MM.1S (cell line): ENCODE measurements at regions not wholly inside any gene's neighbourhood (a gene's known extent, or its start where the extent isn't known, plus 50 kb on each side); places are given as distances from the start of the nearest gene placed in this dataset.
A peak's percentile ranks its signal among the peaks of the same experiment; 100 is the strongest.

Source experiments
- DNase-seq: peaks from one replicate; pipeline ENCODE4 v3.0.0-alpha.2; 2015
- H2AFZ ChIP-seq: fragments of 300-600 bp; sonication (generic); 2 replicates; pipeline ENCODE4 v1.6.0; 2016; ENCODE audit warnings: antibody characterized with exemption, low read length
- H3F3A ChIP-seq: fragments of 300-600 bp; sonication (generic); 2 replicates; pipeline ENCODE4 v1.6.1; 2016; ENCODE audit warnings: mild to moderate bottlenecking, antibody characterized with exemption, low read length, moderate library complexity, mixed read lengths; ENCODE audit not compliant: insufficient read depth
- H3K27ac ChIP-seq: fragments of 300-600 bp; sonication (generic); 2 replicates; pipeline ENCODE4 v1.5.1; 2016; ENCODE audit warnings: mild to moderate bottlenecking, low read length
- H3K27me3 ChIP-seq: fragments of 300-600 bp; sonication (generic); replicated peaks from 2 replicates; pipeline ENCODE4 v1.6.0; 2016; ENCODE audit warnings: low read length; ENCODE audit not compliant: insufficient read depth
- H3K36me3 ChIP-seq: fragments of 300-600 bp; sonication (generic); replicated peaks from 2 replicates; pipeline ENCODE4 v1.6.1; 2016; ENCODE audit warnings: mild to moderate bottlenecking, low read length, mixed read lengths; ENCODE audit not compliant: insufficient read depth
- H3K4me1 ChIP-seq: fragments of 300-600 bp; sonication (generic); 2 replicates; pipeline ENCODE4 v1.6.1; 2016; ENCODE audit warnings: low read length, mixed read lengths
- H3K4me2 ChIP-seq: fragments of 300-600 bp; sonication (generic); 2 replicates; pipeline ENCODE4 v1.6.0; 2016; ENCODE audit warnings: low read depth, low read length
- H3K4me3 ChIP-seq: fragments of 300-600 bp; sonication (generic); 2 replicates; pipeline ENCODE4 v1.5.1; 2016; ENCODE audit warnings: low read length, mixed read lengths
- H3K79me2 ChIP-seq: fragments of 300-600 bp; sonication (generic); 2 replicates; pipeline ENCODE4 v1.6.1; 2016; ENCODE audit warnings: mixed run types, low read length, mixed read lengths
- H3K9ac ChIP-seq: fragments of 300-600 bp; sonication (generic); 2 replicates; pipeline ENCODE4 v1.6.1; 2016; ENCODE audit warnings: low read length, mixed read lengths
- H3K9me2 ChIP-seq: fragments of 300-600 bp; sonication (generic); replicated peaks from 2 replicates; pipeline ENCODE4 v1.6.1; 2016; ENCODE audit warnings: mild to moderate bottlenecking, low read length, mixed read lengths; ENCODE audit not compliant: insufficient read depth
- H3K9me3 ChIP-seq: fragments of 300-600 bp; sonication (generic); replicated peaks from 2 replicates; pipeline ENCODE4 v1.6.1; 2016; ENCODE audit warnings: mild to moderate bottlenecking, low read length, mixed read lengths; ENCODE audit not compliant: insufficient read depth
- H4K20me1 ChIP-seq: fragments of 300-600 bp; sonication (generic); 2 replicates; pipeline ENCODE4 v1.6.1; 2016; ENCODE audit warnings: mild to moderate bottlenecking, low read length, moderate library complexity, mixed read lengths; ENCODE audit not compliant: insufficient read depth
- CTCF ChIP-seq: fragments of 300-600 bp; sonication (generic); IDR thresholded peaks from 2 replicates; pipeline ENCODE4 v1.5.1; 2016; ENCODE audit warnings: antibody characterized with exemption, low read length, mixed read lengths
- EZH2 ChIP-seq: fragments of 300-600 bp; sonication (generic); optimal IDR thresholded peaks from 2 replicates; pipeline ENCODE3; 2017; ENCODE audit warnings: low read depth, mild to moderate bottlenecking, antibody characterized with exemption, low read length, mixed read lengths
- EZH2phosphoT487 ChIP-seq: fragments of 300-600 bp; sonication (generic); IDR thresholded peaks from 2 replicates; pipeline ENCODE4 v1.6.1; 2018; ENCODE audit warnings: antibody characterized with exemption, low read length

GRCh38 chr1:56061824-56062223 lies 517.5 kb downstream of the PLPP3 start:
- H3F3A ChIP-seq = no peaks in the 10 kb centered on the region
- no peaks in the 10 kb centered on the region for H4K20me1 ChIP-seq
- no peaks in the 10 kb centered on the region for H3K4me1 ChIP-seq
- H3K4me3 ChIP-seq = no peak overlapping the region
- no peaks in the 10 kb centered on the region for H3K9me3 ChIP-seq
- no peak overlapping the region for H2AFZ ChIP-seq
- H3K4me2 ChIP-seq = no peak overlapping the region
- DNase-seq = peak; percentile 18
- no peaks in the 10 kb centered on the region for H3K9me2 ChIP-seq
- H3K36me3 ChIP-seq = no peaks in the 10 kb centered on the region
- no peak for TF ChIP-seq CTCF
- no peak for TF ChIP-seq EZH2
- TF ChIP-seq EZH2phosphoT487 = no peak
- H3K79me2 ChIP-seq = no peaks in the 10 kb centered on the region
- no peak overlapping the region for H3K9ac ChIP-seq
- no peak overlapping the region for H3K27ac ChIP-seq
- no peaks in the 10 kb centered on the region for H3K27me3 ChIP-seq

GRCh38 chr1:56060906-56061305 lies 518.5 kb downstream of the PLPP3 start:
- H3K9ac ChIP-seq = no peak overlapping the region
- H3K9me2 ChIP-seq = no peaks in the 10 kb centered on the region
- H3K79me2 ChIP-seq = no peaks in the 10 kb centered on the region
- H2AFZ ChIP-seq = no peak overlapping the region
- no peak for TF ChIP-seq EZH2phosphoT487
- TF ChIP-seq EZH2 = no peak
- no peak for TF ChIP-seq CTCF
- DNase-seq = no peak
- no peak overlapping the region for H3K4me3 ChIP-seq
- no peak overlapping the region for H3K27ac ChIP-seq
- no peaks in the 10 kb centered on the region for H3K9me3 ChIP-seq
- no peaks in the 10 kb centered on the region for H3F3A ChIP-seq
- H3K4me1 ChIP-seq = no peaks in the 10 kb centered on the region
- H4K20me1 ChIP-seq = no peaks in the 10 kb centered on the region
- no peak overlapping the region for H3K4me2 ChIP-seq
- no peaks in the 10 kb centered on the region for H3K36me3 ChIP-seq
- no peaks in the 10 kb centered on the region for H3K27me3 ChIP-seq

- no peak overlapping the region for H3K4me2 ChIP-seq
Measured at GRCh38 chr1:56057466-56058405, 521.6 kb downstream of the PLPP3 start.

More at GRCh38 chr1:56057466-56058405, 521.6 kb downstream of the PLPP3 start:
- Histone ChIP-seq H3K27me3 (no peaks in the 10 kb centered on the region), H3K4me3 (no peak overlapping the region), H3K27ac (no peak overlapping the region), H4K20me1 (no peaks in the 10 kb centered on the region), H3K9ac (no peak overlapping the region), H3F3A (no peaks in the 10 kb centered on the region; the same call in 1 of the 2 replicates), H3K4me1 (no peaks in the 10 kb centered on the region), H3K9me3 (no peaks in the 10 kb centered on the region), H3K9me2 (no peaks in the 10 kb centered on the region), H2AFZ (no peak overlapping the region), H3K79me2 (no peaks in the 10 kb centered on the region), H3K36me3 (no peaks in the 10 kb centered on the region)
- no peak for DNase-seq
- no peak for TF ChIP-seq EZH2
